ENCODE measurements at regions not wholly inside any gene's neighbourhood (a gene's known extent, or its start where the extent isn't known, plus 50 kb on each side); places are given as distances from the start of the nearest gene placed in this dataset.

DNA sequence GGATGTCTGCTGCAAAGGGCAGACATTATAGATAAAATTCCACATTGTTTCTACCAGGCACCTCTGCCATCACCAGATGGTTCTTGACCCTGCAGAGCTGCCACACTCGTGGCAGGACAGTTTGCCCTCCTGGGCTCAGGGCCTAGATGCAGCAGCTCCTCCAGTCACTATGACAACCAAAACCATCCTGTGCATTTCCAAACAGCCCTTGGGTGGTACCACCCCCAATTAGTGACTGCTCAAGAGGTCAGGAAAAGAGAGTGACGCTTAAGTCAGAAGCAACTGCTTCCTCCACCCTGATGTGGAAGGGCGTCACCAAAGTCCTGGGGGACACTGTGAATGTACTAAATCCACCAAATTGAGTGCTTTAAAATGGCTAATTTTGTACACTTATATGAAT is 109.2 kb downstream of the C16orf95 start:
- TF ChIP-seq POLR2A (IDR thresholded peaks at IDR 0.05; ENCODE audit: low read length), result no peak
- no peak for TF ChIP-seq GATA1 (IDR thresholded peaks at IDR 0.05; ENCODE audit: low read depth, low read length)

All from erythroblast (primary cell).